Fibroblast of lung (primary cell): ENCODE measurements at regions not wholly inside any gene's neighbourhood (a gene's known extent, or its start where the extent isn't known, plus 50 kb on each side); places are given as distances from the start of the nearest gene placed in this dataset.

Source experiments
- EZH2 ChIP-seq: IDR thresholded peaks from 2 replicates; pipeline ENCODE4 v1.5.1; 2012; ENCODE audit warnings: low read length, control low read depth, mild to moderate bottlenecking; ENCODE audit errors: missing control alignments
- TF ChIP-seq, protein P1 (sequence below), 2 donors: IDR thresholded peaks in 1 of 2; conservative IDR thresholded peaks in 1 of 2; 1 replicate in 1 of 2; 2 replicates in 1 of 2; pipeline ENCODE4 v1.5.1; 2011 to 2012; ENCODE audit warnings: low read length in 2 of 2, control low read depth in 1 of 2, inconsistent platforms in 1 of 2, low read depth in 1 of 2, mild to moderate bottlenecking in 1 of 2

DNA sequence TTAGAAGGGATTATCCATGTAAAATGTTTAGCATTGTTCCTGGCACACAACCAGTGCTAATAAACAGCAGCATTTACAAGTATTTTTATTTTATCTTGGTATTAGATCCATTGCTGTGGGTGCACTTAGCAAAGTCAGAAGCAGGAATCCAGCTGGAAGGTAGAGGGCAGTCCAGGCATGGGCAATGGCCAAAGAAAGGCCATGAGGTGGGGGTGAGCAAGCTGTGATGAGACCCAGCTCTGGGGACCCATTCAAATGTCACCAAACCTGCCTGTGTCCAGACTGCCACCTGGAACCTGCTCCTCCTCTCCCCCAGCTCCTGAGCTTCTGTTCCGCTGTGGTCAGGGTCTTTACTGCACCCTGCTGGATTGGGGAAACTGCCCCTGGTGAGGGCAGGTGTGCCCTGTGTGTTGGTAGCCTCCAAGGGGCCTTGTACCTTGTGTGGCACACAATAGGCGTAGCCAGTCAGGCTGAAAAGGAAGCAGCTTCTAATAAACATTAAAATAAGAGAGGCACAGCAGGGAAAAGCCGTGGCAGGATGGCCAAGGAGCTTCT is 118.0 kb upstream of the CRHR1 start:
- TF ChIP-seq, protein P1, sequence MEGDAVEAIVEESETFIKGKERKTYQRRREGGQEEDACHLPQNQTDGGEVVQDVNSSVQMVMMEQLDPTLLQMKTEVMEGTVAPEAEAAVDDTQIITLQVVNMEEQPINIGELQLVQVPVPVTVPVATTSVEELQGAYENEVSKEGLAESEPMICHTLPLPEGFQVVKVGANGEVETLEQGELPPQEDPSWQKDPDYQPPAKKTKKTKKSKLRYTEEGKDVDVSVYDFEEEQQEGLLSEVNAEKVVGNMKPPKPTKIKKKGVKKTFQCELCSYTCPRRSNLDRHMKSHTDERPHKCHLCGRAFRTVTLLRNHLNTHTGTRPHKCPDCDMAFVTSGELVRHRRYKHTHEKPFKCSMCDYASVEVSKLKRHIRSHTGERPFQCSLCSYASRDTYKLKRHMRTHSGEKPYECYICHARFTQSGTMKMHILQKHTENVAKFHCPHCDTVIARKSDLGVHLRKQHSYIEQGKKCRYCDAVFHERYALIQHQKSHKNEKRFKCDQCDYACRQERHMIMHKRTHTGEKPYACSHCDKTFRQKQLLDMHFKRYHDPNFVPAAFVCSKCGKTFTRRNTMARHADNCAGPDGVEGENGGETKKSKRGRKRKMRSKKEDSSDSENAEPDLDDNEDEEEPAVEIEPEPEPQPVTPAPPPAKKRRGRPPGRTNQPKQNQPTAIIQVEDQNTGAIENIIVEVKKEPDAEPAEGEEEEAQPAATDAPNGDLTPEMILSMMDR (conservative IDR thresholded peaks at IDR 0.05 in 1 of 2, IDR thresholded peaks at IDR 0.05 in 1 of 2; ENCODE audit: low read depth in 1 of 2, low read length in 2 of 2) = no peak
- no peak for TF ChIP-seq EZH2
